PFSK-1 (cell line): ENCODE measurements at regions not wholly inside any gene's neighbourhood (a gene's known extent, or its start where the extent isn't known, plus 50 kb on each side); places are given as distances from the start of the nearest gene placed in this dataset.

Source experiments
- POLR2AphosphoS5 ChIP-seq: IDR thresholded peaks from 2 replicates; pipeline ENCODE4 v1.6.1; 2012; ENCODE audit warnings: low read depth, mild to moderate bottlenecking, control low read depth, low read length, moderate library complexity
- TF ChIP-seq, protein P1 (sequence below), 2 experiments: IDR thresholded peaks; 2 replicates each; pipeline versions ENCODE4 v1.6.1 to v1.8.0; 2011 to 2012; ENCODE audit warnings: low read depth in 2 of 2, low read length in 2 of 2, control low read depth in 1 of 2, inconsistent platforms in 1 of 2, mild to moderate bottlenecking in 1 of 2, moderate library complexity in 1 of 2; ENCODE audit not compliant: insufficient read depth in 1 of 2

DNA sequence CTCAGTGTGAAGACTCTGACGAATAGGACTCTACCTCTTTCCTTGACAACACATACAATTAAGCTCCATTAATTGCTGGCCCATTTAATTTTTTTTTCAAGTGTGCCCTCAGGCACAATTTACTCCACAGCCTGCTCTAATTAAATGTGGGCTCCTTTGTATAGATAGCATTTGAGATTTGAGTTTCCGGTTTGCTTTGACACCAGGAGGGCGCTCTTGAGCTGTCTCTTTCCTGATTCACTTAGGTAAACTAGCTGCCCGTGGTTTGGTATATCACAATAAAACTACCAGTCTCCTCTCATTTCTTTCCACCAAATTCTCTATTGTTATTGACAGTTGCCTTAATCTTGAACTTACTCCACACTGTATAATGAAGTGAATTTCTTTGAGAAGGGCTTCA is 666.0 kb downstream of the DSC3 start:
- TF ChIP-seq, protein P1, sequence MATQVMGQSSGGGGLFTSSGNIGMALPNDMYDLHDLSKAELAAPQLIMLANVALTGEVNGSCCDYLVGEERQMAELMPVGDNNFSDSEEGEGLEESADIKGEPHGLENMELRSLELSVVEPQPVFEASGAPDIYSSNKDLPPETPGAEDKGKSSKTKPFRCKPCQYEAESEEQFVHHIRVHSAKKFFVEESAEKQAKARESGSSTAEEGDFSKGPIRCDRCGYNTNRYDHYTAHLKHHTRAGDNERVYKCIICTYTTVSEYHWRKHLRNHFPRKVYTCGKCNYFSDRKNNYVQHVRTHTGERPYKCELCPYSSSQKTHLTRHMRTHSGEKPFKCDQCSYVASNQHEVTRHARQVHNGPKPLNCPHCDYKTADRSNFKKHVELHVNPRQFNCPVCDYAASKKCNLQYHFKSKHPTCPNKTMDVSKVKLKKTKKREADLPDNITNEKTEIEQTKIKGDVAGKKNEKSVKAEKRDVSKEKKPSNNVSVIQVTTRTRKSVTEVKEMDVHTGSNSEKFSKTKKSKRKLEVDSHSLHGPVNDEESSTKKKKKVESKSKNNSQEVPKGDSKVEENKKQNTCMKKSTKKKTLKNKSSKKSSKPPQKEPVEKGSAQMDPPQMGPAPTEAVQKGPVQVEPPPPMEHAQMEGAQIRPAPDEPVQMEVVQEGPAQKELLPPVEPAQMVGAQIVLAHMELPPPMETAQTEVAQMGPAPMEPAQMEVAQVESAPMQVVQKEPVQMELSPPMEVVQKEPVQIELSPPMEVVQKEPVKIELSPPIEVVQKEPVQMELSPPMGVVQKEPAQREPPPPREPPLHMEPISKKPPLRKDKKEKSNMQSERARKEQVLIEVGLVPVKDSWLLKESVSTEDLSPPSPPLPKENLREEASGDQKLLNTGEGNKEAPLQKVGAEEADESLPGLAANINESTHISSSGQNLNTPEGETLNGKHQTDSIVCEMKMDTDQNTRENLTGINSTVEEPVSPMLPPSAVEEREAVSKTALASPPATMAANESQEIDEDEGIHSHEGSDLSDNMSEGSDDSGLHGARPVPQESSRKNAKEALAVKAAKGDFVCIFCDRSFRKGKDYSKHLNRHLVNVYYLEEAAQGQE (IDR thresholded peaks at IDR 0.05; ENCODE audit: insufficient read depth in 1 of 2, low read depth in 2 of 2, low read length in 2 of 2): no peak
- no peak for TF ChIP-seq POLR2AphosphoS5
